Dendritic cell treated with granulocyte-macrophage colony-stimulating factor and Interleukin-4, amounts not matched to agents 40 ng/mL and 50 ng/mL, for 4 days (primary cell): ENCODE measurements at regions not wholly inside any gene's neighbourhood (a gene's known extent, or its start where the extent isn't known, plus 50 kb on each side); places are given as distances from the start of the nearest gene placed in this dataset.

ENCODE experiments used
- H3K27ac Mint-ChIP-seq: one replicate; pipeline ENCODE4 v1.8.0; 2022; ENCODE audit warnings: mild to moderate bottlenecking, mixed read lengths
- H3K27me3 Mint-ChIP-seq: one replicate; pipeline ENCODE4 v1.8.0; 2022; ENCODE audit warnings: mild to moderate bottlenecking, mixed read lengths
- H3K36me3 Mint-ChIP-seq: one replicate; pipeline ENCODE4 v1.8.0; 2022; ENCODE audit warnings: low read depth, mixed read lengths
- H3K4me1 Mint-ChIP-seq: one replicate; pipeline ENCODE4 v1.8.0; 2022; ENCODE audit warnings: low read depth, mixed read lengths
- H3K4me3 Mint-ChIP-seq: one replicate; pipeline ENCODE4 v1.8.0; 2022; ENCODE audit warnings: mild to moderate bottlenecking, moderate library complexity, mixed read lengths
- H3K9me3 Mint-ChIP-seq: one replicate; pipeline ENCODE4 v1.8.0; 2022; ENCODE audit warnings: mixed read lengths
- intact Hi-C: fragments of 100-400 bp; cut with micrococcal nuclease; formaldehyde crosslinking; loops from one replicate; pipeline ENCODE4 v1.15.0; 2022

DNA sequence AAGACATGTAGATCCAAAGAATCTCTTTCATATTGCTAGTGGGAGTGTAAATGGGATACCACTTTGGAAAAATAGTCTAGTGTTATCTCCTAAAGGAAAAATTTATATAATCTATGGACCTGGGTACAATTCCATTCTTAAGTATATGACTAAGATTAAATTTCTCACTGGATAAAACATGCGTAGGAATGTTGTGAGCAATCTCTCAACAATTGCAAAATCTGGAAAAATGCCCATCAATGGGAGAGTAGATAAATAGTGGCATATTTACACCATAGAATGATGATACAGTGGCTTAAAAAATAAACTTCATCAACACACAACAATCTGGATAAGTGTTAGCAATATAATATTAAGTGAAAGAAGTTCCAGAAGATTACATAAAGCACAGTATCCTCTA lies 469.5 kb downstream of the MAN2A1 start:
- Mint-ChIP-seq H3K4me1 (no peaks in the 10 kb centered on the region), H3K36me3 (no peaks in the 10 kb centered on the region), H3K4me3 (no peak overlapping the region), H3K27me3 (no peaks in the 10 kb centered on the region), H3K27ac (no peak overlapping the region), H3K9me3 (peaks cover 12% of the 10 kb centered on the region)
- intact Hi-C loops: no loop called here

- Mint-ChIP-seq H3K4me3 (no peak overlapping the region), H3K27me3 (no peaks in the 10 kb centered on the region), H3K4me1 (no peaks in the 10 kb centered on the region), H3K27ac (no peak overlapping the region), H3K9me3 (no peaks in the 10 kb centered on the region), H3K36me3 (no peaks in the 10 kb centered on the region)
- intact Hi-C loops: no loop called here
Observed at GRCh38 chr5:110161162-110161561, 471.4 kb downstream of the MAN2A1 start.

GRCh38 chr5:110165366-110165765 lies 475.6 kb downstream of the MAN2A1 start:
- Mint-ChIP-seq H3K4me1 (no peaks in the 10 kb centered on the region), H3K9me3 (peaks cover 14% of the 10 kb centered on the region), H3K27me3 (no peaks in the 10 kb centered on the region), H3K36me3 (no peaks in the 10 kb centered on the region), H3K27ac (no peak overlapping the region), H3K4me3 (no peak overlapping the region)
- intact Hi-C loops: no loop called here

- Mint-ChIP-seq H3K4me1 (no peaks in the 10 kb centered on the region), H3K9me3 (peaks cover 27% of the 10 kb centered on the region), H3K27ac (no peak overlapping the region), H3K27me3 (no peaks in the 10 kb centered on the region), H3K36me3 (no peaks in the 10 kb centered on the region), H3K4me3 (no peak overlapping the region)
- intact Hi-C loops: no loop called here
Observed at GRCh38 chr5:110167384-110167783, 477.7 kb downstream of the MAN2A1 start.

GRCh38 chr5:110169461-110169860 lies 479.7 kb downstream of the MAN2A1 start:
- Mint-ChIP-seq H3K4me1 (no peaks in the 10 kb centered on the region), H3K27ac (no peak overlapping the region), H3K9me3 (peaks cover 27% of the 10 kb centered on the region), H3K36me3 (no peaks in the 10 kb centered on the region), H3K27me3 (no peaks in the 10 kb centered on the region), H3K4me3 (no peak overlapping the region)
- intact Hi-C loops: no loop called here

- no peaks in the 10 kb centered on the region for H3K27me3 Mint-ChIP-seq
- no peak overlapping the region for H3K27ac Mint-ChIP-seq
- no peaks in the 10 kb centered on the region for H3K4me1 Mint-ChIP-seq
- no peaks in the 10 kb centered on the region for H3K36me3 Mint-ChIP-seq
- intact Hi-C loops: no loop called here
- peaks cover 4% of the 10 kb centered on the region for H3K9me3 Mint-ChIP-seq
- no peak overlapping the region for H3K4me3 Mint-ChIP-seq
Observed at GRCh38 chr5:110177729-110178128, 488.0 kb downstream of the MAN2A1 start.

GRCh38 chr5:110179321-110179720 lies 489.6 kb downstream of the MAN2A1 start:
- Mint-ChIP-seq H3K36me3 (no peaks in the 10 kb centered on the region), H3K27me3 (no peaks in the 10 kb centered on the region), H3K4me3 (no peak overlapping the region), H3K9me3 (peaks cover 10% of the 10 kb centered on the region), H3K4me1 (no peaks in the 10 kb centered on the region), H3K27ac (no peak overlapping the region)
- intact Hi-C loops: no loop called here

GRCh38 chr5:110194191-110194590 lies 504.5 kb downstream of the MAN2A1 start:
- Mint-ChIP-seq H3K36me3 (no peaks in the 10 kb centered on the region), H3K4me1 (no peaks in the 10 kb centered on the region), H3K27me3 (no peaks in the 10 kb centered on the region), H3K9me3 (peaks cover 42% of the 10 kb centered on the region), H3K4me3 (no peak overlapping the region), H3K27ac (no peak overlapping the region)
- intact Hi-C loops: no loop called here

DNA sequence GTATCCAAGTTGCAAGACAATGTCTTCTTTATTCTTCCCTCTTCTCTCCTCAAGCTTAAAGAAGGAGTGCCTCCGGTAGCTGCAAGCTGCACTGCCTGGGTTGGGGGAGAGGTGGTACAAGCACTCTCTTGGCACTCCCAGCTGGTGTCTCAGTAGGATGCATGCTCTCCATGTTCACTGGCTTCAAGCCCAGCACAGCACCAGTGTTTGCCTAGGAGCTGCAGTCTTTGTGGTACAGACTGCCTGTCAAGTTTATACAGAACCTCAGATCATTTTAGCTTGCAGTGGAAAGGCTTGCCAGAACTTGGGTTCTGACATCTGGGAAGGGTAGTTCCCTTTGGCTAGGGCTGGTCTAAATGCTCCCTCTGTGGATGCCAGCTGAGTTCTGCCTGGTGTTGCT lies 505.6 kb downstream of the MAN2A1 start:
- H3K27me3 Mint-ChIP-seq: no peaks in the 10 kb centered on the region
- intact Hi-C loops: no loop called here
- H3K27ac Mint-ChIP-seq: no peak overlapping the region
- no peaks in the 10 kb centered on the region for H3K4me1 Mint-ChIP-seq
- H3K4me3 Mint-ChIP-seq: no peak overlapping the region
- peaks cover 38% of the 10 kb centered on the region for H3K9me3 Mint-ChIP-seq
- H3K36me3 Mint-ChIP-seq: no peaks in the 10 kb centered on the region

- Mint-ChIP-seq H3K4me1 (no peaks in the 10 kb centered on the region), H3K27me3 (no peaks in the 10 kb centered on the region), H3K4me3 (no peak overlapping the region), H3K27ac (no peak overlapping the region), H3K36me3 (no peaks in the 10 kb centered on the region), H3K9me3 (peaks cover 27% of the 10 kb centered on the region)
- intact Hi-C loops: no loop called here
Observed at GRCh38 chr5:110201791-110202190, 512.1 kb downstream of the MAN2A1 start.

GRCh38 chr5:110203661-110204060 lies 513.9 kb downstream of the MAN2A1 start:
- Mint-ChIP-seq H3K9me3 (peaks cover 45% of the 10 kb centered on the region), H3K27ac (no peak overlapping the region), H3K4me3 (no peak overlapping the region), H3K36me3 (no peaks in the 10 kb centered on the region), H3K4me1 (no peaks in the 10 kb centered on the region), H3K27me3 (no peaks in the 10 kb centered on the region)
- intact Hi-C loops: no loop called here

- H3K27ac Mint-ChIP-seq: no peak overlapping the region
- H3K4me1 Mint-ChIP-seq: no peaks in the 10 kb centered on the region
- intact Hi-C loops: no loop called here
- no peak overlapping the region for H3K4me3 Mint-ChIP-seq
- peaks cover 70% of the 10 kb centered on the region for H3K9me3 Mint-ChIP-seq
- no peaks in the 10 kb centered on the region for H3K27me3 Mint-ChIP-seq
- H3K36me3 Mint-ChIP-seq: no peaks in the 10 kb centered on the region
Observed at GRCh38 chr5:110209401-110209800, 517.1 kb downstream of the TMEM232 start.

DNA sequence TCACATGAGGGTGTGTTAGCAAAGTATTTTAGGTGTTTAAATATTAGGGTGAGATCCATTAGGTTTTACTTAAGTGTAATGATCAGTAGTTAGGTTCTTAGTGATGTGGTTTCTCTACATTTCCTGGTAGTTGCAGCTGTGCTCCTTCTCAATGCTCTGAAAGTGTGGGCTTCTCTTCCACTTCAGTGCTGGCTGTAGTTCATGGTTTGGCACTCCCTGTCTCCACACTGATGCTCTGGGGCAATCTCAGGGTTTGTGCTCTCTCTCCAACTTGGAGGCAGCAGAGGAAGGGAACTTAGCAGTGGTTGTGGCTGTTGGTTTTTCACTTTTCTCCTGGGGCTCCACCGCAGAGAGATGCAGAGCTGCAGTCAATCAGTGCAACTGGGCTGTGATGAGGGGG lies 507.5 kb downstream of the TMEM232 start:
- H3K9me3 Mint-ChIP-seq: peaks cover 84% of the 10 kb centered on the region
- H3K4me3 Mint-ChIP-seq: no peak overlapping the region

GRCh38 chr5:110219769-110220168 lies 506.7 kb downstream of the TMEM232 start:
- Mint-ChIP-seq H3K27ac (no peak overlapping the region), H3K36me3 (no peaks in the 10 kb centered on the region), H3K27me3 (no peaks in the 10 kb centered on the region), H3K9me3 (peaks cover 83% of the 10 kb centered on the region), H3K4me1 (no peaks in the 10 kb centered on the region), H3K4me3 (no peak overlapping the region)
- intact Hi-C loops: no loop called here

More for the DNA sequence above, 507.5 kb downstream of the TMEM232 start:
- H3K4me1 Mint-ChIP-seq: no peaks in the 10 kb centered on the region
- H3K27me3 Mint-ChIP-seq: no peaks in the 10 kb centered on the region
- no peaks in the 10 kb centered on the region for H3K36me3 Mint-ChIP-seq
- intact Hi-C loops: no loop called here
- H3K27ac Mint-ChIP-seq: no peak overlapping the region

DNA sequence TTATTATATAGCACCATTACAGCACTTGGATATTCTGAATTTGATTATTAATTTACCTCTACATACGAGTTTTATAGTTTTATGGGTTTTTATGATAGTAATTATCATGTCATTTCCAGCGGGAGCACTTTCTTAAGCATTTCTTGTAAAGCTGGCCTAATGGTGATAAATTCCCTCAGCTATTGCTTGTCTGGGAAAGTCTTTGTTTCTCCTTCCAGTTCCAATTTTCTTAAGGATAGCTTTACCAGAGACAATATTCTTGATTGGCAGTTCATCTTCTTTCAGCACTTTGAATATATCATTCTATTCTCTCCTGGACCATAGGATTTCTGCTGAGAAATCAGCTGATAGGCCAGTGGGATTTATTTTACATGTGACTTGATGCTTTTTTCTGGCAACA lies 505.4 kb downstream of the TMEM232 start:
- Mint-ChIP-seq H3K4me3 (no peak overlapping the region), H3K4me1 (no peaks in the 10 kb centered on the region), H3K27me3 (no peaks in the 10 kb centered on the region), H3K27ac (no peak overlapping the region), H3K9me3 (peaks cover 77% of the 10 kb centered on the region), H3K36me3 (no peaks in the 10 kb centered on the region)
- intact Hi-C loops: no loop called here
